ENCODE measurements at regions not wholly inside any gene's neighbourhood (a gene's known extent, or its start where the extent isn't known, plus 50 kb on each side); places are given as distances from the start of the nearest gene placed in this dataset.
"Not testable (repeated sequence)": the region's sequence is repeated elsewhere in the genome, so short reads cannot be mapped to it uniquely, and the experiment has no call there.

DNA sequence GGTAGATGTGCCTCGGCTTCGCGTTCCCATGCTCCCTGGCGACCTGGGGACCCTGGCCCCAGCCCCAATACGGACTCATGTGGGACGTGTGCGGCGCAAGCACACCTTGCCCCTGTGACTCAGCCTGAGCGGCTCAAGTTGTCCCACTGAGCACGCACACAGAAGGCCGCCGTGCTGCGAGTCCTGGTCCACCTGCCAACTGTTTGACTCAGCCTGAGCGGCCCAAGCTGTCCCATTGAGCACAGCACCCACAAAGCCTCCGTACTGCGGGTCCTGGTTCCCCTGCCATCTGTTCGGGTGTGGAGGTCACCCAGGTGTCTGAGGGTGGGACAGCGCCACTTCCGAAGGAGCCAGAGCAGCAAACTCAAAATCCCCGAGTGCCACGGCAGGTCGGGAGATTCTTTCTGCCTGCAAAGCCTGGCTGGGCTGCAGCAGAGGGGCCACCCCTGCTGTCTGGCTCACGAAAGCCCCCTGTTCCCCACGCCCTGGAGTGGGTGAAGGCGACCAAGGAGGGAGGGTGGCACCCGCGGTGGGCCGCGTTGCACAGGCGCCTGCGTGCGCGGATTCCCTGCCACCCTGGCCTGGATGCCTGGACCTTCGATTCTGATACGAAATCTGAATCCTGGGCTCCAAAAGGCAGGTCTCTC, 362.6 kb upstream of the DEFB115 start:
- not testable (repeated sequence) for TF ChIP-seq CTCF (conservative IDR thresholded peaks at IDR 0.05; ENCODE audit: low read depth, low read length); RAD21 (IDR thresholded peaks at IDR 0.05; ENCODE audit: low read length)

Data from IMR-90 (cell line).